PC-9 (cell line): ENCODE measurements at regions not wholly inside any gene's neighbourhood (a gene's known extent, or its start where the extent isn't known, plus 50 kb on each side); places are given as distances from the start of the nearest gene placed in this dataset. TPM values are rescaled to one million over a fixed set of nuclear protein-coding genes. Genes with fewer than 3 reads are reported as not detected.

ENCODE experiments used
- BruUV-seq: library from RNA; stranded (reverse); fragments of 400-500 nt; replicated peaks from 2 replicates; lab custom pipeline; 2021; lab: Mats Ljungman, UMichigan
- CTCF ChIA-PET: fragments of 300-600 bp; sonication (Branson Sonifier 250); formaldehyde crosslinking; loops from one replicate; lab custom pipeline; 2022; ENCODE audit warnings: antibody characterized with exemption; lab: Charles Lee
- POLR2A ChIA-PET: fragments of 300-600 bp; sonication (Branson Sonifier 250); formaldehyde crosslinking; loops from one replicate; lab custom pipeline; 2022; ENCODE audit warnings: antibody characterized with exemption; ENCODE audit not compliant: unreplicated experiment; lab: Charles Lee
- DNase-seq, 2 experiments: peaks; one replicate each; pipeline versions ENCODE4 v3.0.0 to v3.0.0-alpha.2; 2015 to 2022; ENCODE audit warnings: mixed read lengths in 1 of 2
- H2AFZ ChIP-seq: fragments of 200-600 bp; sonication (generic); 2 replicates; pipeline ENCODE4 v1.8.1; 2017; ENCODE audit warnings: antibody characterized with exemption
- H3F3A ChIP-seq: fragments of 200-600 bp; sonication (generic); 2 replicates; pipeline ENCODE4 v1.8.1; 2017; ENCODE audit warnings: antibody characterized with exemption, mild to moderate bottlenecking, low read depth; ENCODE audit not compliant: insufficient read depth
- H3K27ac ChIP-seq: fragments of 200-600 bp; sonication (generic); 2 replicates; pipeline ENCODE4 v1.6.1; 2016; ENCODE audit warnings: mixed run types
- H3K27me3 ChIP-seq: fragments of 200-600 bp; sonication (generic); 2 replicates; pipeline ENCODE4 v1.6.1; 2016; ENCODE audit warnings: low read depth, mixed run types; ENCODE audit not compliant: insufficient read depth
- H3K36me3 ChIP-seq: fragments of 200-600 bp; sonication (generic); 2 replicates; pipeline ENCODE4 v1.6.1; 2016; ENCODE audit warnings: low read depth, mixed run types
- H3K4me1 ChIP-seq: fragments of 200-600 bp; sonication (generic); replicated peaks from 2 replicates; pipeline ENCODE4 v1.6.1; 2016; ENCODE audit warnings: mixed run types; ENCODE audit not compliant: insufficient read depth
- H3K4me2 ChIP-seq: fragments of 200-600 bp; sonication (generic); 2 replicates; pipeline ENCODE4 v1.6.1; 2017; ENCODE audit warnings: mixed run types
- H3K4me3 ChIP-seq: fragments of 200-600 bp; sonication (generic); 2 replicates; pipeline ENCODE4 v1.6.1; 2016; ENCODE audit warnings: mixed run types
- H3K79me2 ChIP-seq: fragments of 200-600 bp; sonication (generic); 2 replicates; pipeline ENCODE4 v1.6.1; 2017; ENCODE audit warnings: low read depth, mixed run types
- H3K9me2 ChIP-seq: fragments of 200-600 bp; sonication (generic); 2 replicates; pipeline ENCODE4 v1.8.1; 2017; ENCODE audit warnings: mild to moderate bottlenecking; ENCODE audit not compliant: insufficient read depth
- H3K9me3 ChIP-seq: fragments of 200-600 bp; sonication (generic); 2 replicates; pipeline ENCODE4 v1.8.1; 2016; ENCODE audit warnings: low read depth; ENCODE audit not compliant: insufficient read depth
- H4K20me1 ChIP-seq: fragments of 200-600 bp; sonication (generic); 2 replicates; pipeline ENCODE4 v1.8.1; 2017; ENCODE audit not compliant: insufficient read depth
- EZH2 ChIP-seq: fragments of 200-600 bp; sonication (generic); IDR thresholded peaks from 2 replicates; pipeline ENCODE4 v1.8.0; 2017; ENCODE audit warnings: antibody characterized with exemption, low read depth
- intact Hi-C: fragments of 100-400 bp; cut with micrococcal nuclease; formaldehyde crosslinking; loops from one replicate; pipeline ENCODE4 v1.10.0; 2022; ENCODE audit not compliant: unreplicated experiment
- microRNA-seq: library from miRNA; unstranded; fragments of <30 nt; microRNA quantifications from one replicate; pipeline ENCODE4 v1.2.0, GENCODE V29; 2021; ENCODE audit warnings: borderline number of aligned reads, borderline replicate concordance
- TF ChIP-seq, protein P1 (sequence below): fragments of 200-600 bp; sonication (generic); conservative IDR thresholded peaks from 2 replicates; pipeline ENCODE4 v1.6.1; 2017; ENCODE audit warnings: mixed run types, antibody characterized with exemption, mild to moderate bottlenecking, moderate library complexity

- no peaks in the 10 kb centered on the region for H3K9me3 ChIP-seq
- H2AFZ ChIP-seq: no peak overlapping the region
- H3K36me3 ChIP-seq: no peaks in the 10 kb centered on the region
- no peak overlapping the region for H3K27ac ChIP-seq
- peaks cover 15% of the 10 kb centered on the region for H3K27me3 ChIP-seq
- peak in 1 of 2 experiments; percentile 50 for DNase-seq
- H4K20me1 ChIP-seq: no peaks in the 10 kb centered on the region
- TF ChIP-seq EZH2: no peak
- TF ChIP-seq, protein P1, sequence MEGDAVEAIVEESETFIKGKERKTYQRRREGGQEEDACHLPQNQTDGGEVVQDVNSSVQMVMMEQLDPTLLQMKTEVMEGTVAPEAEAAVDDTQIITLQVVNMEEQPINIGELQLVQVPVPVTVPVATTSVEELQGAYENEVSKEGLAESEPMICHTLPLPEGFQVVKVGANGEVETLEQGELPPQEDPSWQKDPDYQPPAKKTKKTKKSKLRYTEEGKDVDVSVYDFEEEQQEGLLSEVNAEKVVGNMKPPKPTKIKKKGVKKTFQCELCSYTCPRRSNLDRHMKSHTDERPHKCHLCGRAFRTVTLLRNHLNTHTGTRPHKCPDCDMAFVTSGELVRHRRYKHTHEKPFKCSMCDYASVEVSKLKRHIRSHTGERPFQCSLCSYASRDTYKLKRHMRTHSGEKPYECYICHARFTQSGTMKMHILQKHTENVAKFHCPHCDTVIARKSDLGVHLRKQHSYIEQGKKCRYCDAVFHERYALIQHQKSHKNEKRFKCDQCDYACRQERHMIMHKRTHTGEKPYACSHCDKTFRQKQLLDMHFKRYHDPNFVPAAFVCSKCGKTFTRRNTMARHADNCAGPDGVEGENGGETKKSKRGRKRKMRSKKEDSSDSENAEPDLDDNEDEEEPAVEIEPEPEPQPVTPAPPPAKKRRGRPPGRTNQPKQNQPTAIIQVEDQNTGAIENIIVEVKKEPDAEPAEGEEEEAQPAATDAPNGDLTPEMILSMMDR: peak; percentile 75
- no peaks in the 10 kb centered on the region for H3K9me2 ChIP-seq
- no peak overlapping the region for H3K4me3 ChIP-seq
- BruUV-seq: no TSS peak
- H3K4me2 ChIP-seq: no peak overlapping the region
- no peaks in the 10 kb centered on the region for H3K79me2 ChIP-seq
- CTCF ChIA-PET: no interaction called here
- POLR2A ChIA-PET: no interaction called here
- H3K4me1 ChIP-seq: no peaks in the 10 kb centered on the region
- intact Hi-C loops: loop anchor here (1.0 to 10.0 kb wide), 5 partner anchors 120 to 867 kb away; partner anchors contain the start of gene MTIF2
- H3F3A ChIP-seq: no peaks in the 10 kb centered on the region
Observed at GRCh38 chr2:56132138-56132537, 51.7 kb upstream of the CCDC85A start.

- H3K9me3 ChIP-seq: no peaks in the 10 kb centered on the region; the same call in 1 of the 2 replicates
- no peak overlapping the region for H2AFZ ChIP-seq
- peaks cover 15% of the 10 kb centered on the region for H3K27me3 ChIP-seq
- no TSS peak for BruUV-seq
- ChIA-PET CTCF (no interaction called here), POLR2A (no interaction called here)
- intact Hi-C loops: loop anchor here (5.0 to 10.0 kb wide), 3 partner anchors 121 to 869 kb away; partner anchors contain the start of gene MTIF2
- no peak overlapping the region for H3K4me3 ChIP-seq
- no peak for DNase-seq
- no peak overlapping the region for H3K27ac ChIP-seq
- H4K20me1 ChIP-seq: no peaks in the 10 kb centered on the region
- no peaks in the 10 kb centered on the region for H3F3A ChIP-seq
- H3K79me2 ChIP-seq: no peaks in the 10 kb centered on the region
- H3K4me2 ChIP-seq: no peak overlapping the region
- H3K9me2 ChIP-seq: no peaks in the 10 kb centered on the region
- TF ChIP-seq, protein P1: no peak
- no peak for TF ChIP-seq EZH2
- no peaks in the 10 kb centered on the region for H3K4me1 ChIP-seq
- no peaks in the 10 kb centered on the region for H3K36me3 ChIP-seq
Observed at GRCh38 chr2:56133441-56133840, 50.3 kb upstream of the CCDC85A start.

- H2AFZ ChIP-seq: no peak overlapping the region
- H3K9me3 ChIP-seq: no peaks in the 10 kb centered on the region; the same call in 1 of the 2 replicates
- no peaks in the 10 kb centered on the region for H3K36me3 ChIP-seq
- intact Hi-C loops: loop anchor here (5.0 to 10.0 kb wide), 3 partner anchors 122 to 869 kb away; partner anchors contain the start of gene MTIF2
- no peak overlapping the region for H3K4me3 ChIP-seq
- H3K9me2 ChIP-seq: no peaks in the 10 kb centered on the region
- no peaks in the 10 kb centered on the region for H3K79me2 ChIP-seq
- DNase-seq: no peak
- H3K27me3 ChIP-seq: peaks cover 15% of the 10 kb centered on the region
- no peaks in the 10 kb centered on the region for H3F3A ChIP-seq
- CTCF ChIA-PET: no interaction called here
- H3K27ac ChIP-seq: no peak overlapping the region
- POLR2A ChIA-PET: no interaction called here
- TF ChIP-seq, protein P1: no peak
- TF ChIP-seq EZH2: no peak
- H4K20me1 ChIP-seq: no peaks in the 10 kb centered on the region
- no TSS peak for BruUV-seq
- no peaks in the 10 kb centered on the region for H3K4me1 ChIP-seq
- H3K4me2 ChIP-seq: no peak overlapping the region
Observed at GRCh38 chr2:56133931-56134629, 49.7 kb upstream of the CCDC85A start.

Small RNAs in the stretch of these regions (microRNA-seq; reads per million reads assigned to microRNA genes)
- 2.0 reads per million for gene MIR216A
- not detected for gene MIR216B
- gene MIR217: 4.0 reads per million
